H1 (cell line): ENCODE measurements at regions not wholly inside any gene's neighbourhood (a gene's known extent, or its start where the extent isn't known, plus 50 kb on each side); places are given as distances from the start of the nearest gene placed in this dataset.

Experiments
- CTCF ChIA-PET: fragments of 300-600 bp; sonication (Branson Sonifier 250); formaldehyde crosslinking; loops from one replicate; lab custom pipeline; 2021; ENCODE audit not compliant: partially characterized antibody; lab: Charles Lee
- POLR2A ChIA-PET: fragments of 300-600 bp; sonication (Branson Sonifier 250); formaldehyde crosslinking; loops from one replicate; lab custom pipeline; 2021; ENCODE audit warnings: inconsistent platforms; ENCODE audit not compliant: partially characterized antibody; lab: Charles Lee
- DNase-seq, 2 experiments: peaks; one replicate each; pipeline versions ENCODE4 v3.0.0 to v3.0.0-alpha.2; 2010 to 2022; ENCODE audit warnings: low spot score in 2 of 2, low read depth in 1 of 2, mixed read lengths in 1 of 2
- FAIRE-seq: peaks from 2 replicates; lab custom pipeline; 2011; peaks lifted over from hg19 to GRCh38; lab: Jason Lieb, UNC
- H2AFZ ChIP-seq: 2 replicates; pipeline ENCODE4 v1.8.1; 2012; ENCODE audit warnings: low read length, inconsistent platforms
- H2AK5ac ChIP-seq: 2 replicates; pipeline ENCODE4 v1.6.1; 2013; ENCODE audit warnings: low read depth, low read length
- H2BK120ac ChIP-seq: replicated peaks from 2 replicates; pipeline ENCODE3; 2013; ENCODE audit warnings: low read depth, low read length, inconsistent platforms
- H2BK12ac ChIP-seq: 2 replicates; pipeline ENCODE4 v1.6.1; 2013; ENCODE audit warnings: low read depth, low read length
- H2BK15ac ChIP-seq: 2 replicates; pipeline ENCODE4 v1.6.1; 2013; ENCODE audit warnings: low read length
- H2BK20ac ChIP-seq: 2 replicates; pipeline ENCODE4 v1.6.1; 2013; ENCODE audit warnings: low read length
- H2BK5ac ChIP-seq: 2 replicates; pipeline ENCODE4 v1.6.1; 2013; ENCODE audit warnings: low read depth, low read length
- H3K14ac ChIP-seq: 2 replicates; pipeline ENCODE4 v1.6.1; 2013; ENCODE audit warnings: inconsistent platforms; ENCODE audit not compliant: insufficient read length
- H3K18ac ChIP-seq: 2 replicates; pipeline ENCODE4 v1.6.1; 2013; ENCODE audit warnings: low read length; ENCODE audit errors: extremely low read depth
- H3K23ac ChIP-seq: 2 replicates; pipeline ENCODE4 v1.6.1; 2013; ENCODE audit warnings: inconsistent platforms; ENCODE audit not compliant: insufficient read length
- H3K23me2 ChIP-seq: 2 replicates; pipeline ENCODE4 v1.6.1; 2013; ENCODE audit warnings: low read depth, low read length
- H3K27ac ChIP-seq: 2 replicates; pipeline ENCODE4 v1.6.1; 2011; ENCODE audit warnings: low read depth, low read length, inconsistent platforms
- H3K27me3 ChIP-seq, 4 experiments: replicated peaks in 1 of 4; 1 replicate in 1 of 4; 2 replicates in 3 of 4; pipeline versions ENCODE4 v1.6.1 to v1.8.1; 2011 to 2013; ENCODE audit warnings: low read length in 3 of 4, mild to moderate bottlenecking in 3 of 4, inconsistent platforms in 2 of 4, mixed read lengths in 2 of 4, moderate library complexity in 1 of 4; ENCODE audit not compliant: control insufficient read depth in 3 of 4, insufficient read depth in 3 of 4; ENCODE audit errors: extremely low read depth in 1 of 4
- H3K36me3 ChIP-seq, 4 experiments: 2 replicates each; pipeline versions ENCODE4 v1.6.1 to v1.8.1; 2011 to 2013; ENCODE audit warnings: mild to moderate bottlenecking in 4 of 4, low read length in 3 of 4, moderate library complexity in 2 of 4, control low read depth in 1 of 4, inconsistent platforms in 1 of 4; ENCODE audit not compliant: insufficient read depth in 4 of 4, control insufficient read depth in 2 of 4
- H3K4ac ChIP-seq: replicated peaks from 2 replicates; pipeline ENCODE3; 2013; ENCODE audit warnings: low read length, low read depth, mixed read lengths, inconsistent platforms; ENCODE audit not compliant: insufficient read length
- H3K4me1 ChIP-seq, 4 experiments: replicated peaks in 1 of 4; 1 replicate in 1 of 4; 2 replicates in 3 of 4; pipeline versions ENCODE4 v1.6.1 to v1.8.1; 2011 to 2013; ENCODE audit warnings: low read length in 3 of 4, inconsistent platforms in 2 of 4, mixed read lengths in 1 of 4; ENCODE audit not compliant: insufficient read depth in 4 of 4, control insufficient read depth in 3 of 4
- H3K4me2 ChIP-seq, 2 experiments: 2 replicates each; pipeline versions ENCODE4 v1.6.1 to v1.8.1; 2011 to 2013; ENCODE audit warnings: low read depth in 2 of 2, low read length in 2 of 2, control low read depth in 1 of 2, inconsistent platforms in 1 of 2, mild to moderate bottlenecking in 1 of 2; ENCODE audit not compliant: insufficient read depth in 1 of 2
- H3K4me3 ChIP-seq, 4 experiments: fragments of 200-600, 300-600 bp in 1 of 4; sonication (generic), shearing (Covaris generic), sonication (Bioruptor Twin) in 1 of 4; 2 replicates each; pipeline versions ENCODE4 v1.5.1 to v1.8.1; 2011 to 2016; ENCODE audit warnings: low read length in 4 of 4, low read depth in 3 of 4, control low read depth in 2 of 4, inconsistent platforms in 2 of 4, mild to moderate bottlenecking in 2 of 4, mixed read lengths in 1 of 4, moderate library complexity in 1 of 4; ENCODE audit not compliant: insufficient read depth in 2 of 4; ENCODE audit errors: extremely low read depth in 1 of 4
- H3K56ac ChIP-seq: replicated peaks from 2 replicates; pipeline ENCODE3; 2013; ENCODE audit warnings: low read depth, mild to moderate bottlenecking, mixed read lengths, low read length, inconsistent platforms; ENCODE audit not compliant: insufficient read length
- H3K79me1 ChIP-seq: 2 replicates; pipeline ENCODE4 v1.6.1; 2013; ENCODE audit warnings: low read depth, low read length, control low read depth
- H3K79me2 ChIP-seq, 2 experiments: 2 replicates each; pipeline versions ENCODE4 v1.6.1 to v1.8.1; 2012 to 2013; ENCODE audit warnings: low read length in 2 of 2, mild to moderate bottlenecking in 2 of 2, inconsistent platforms in 1 of 2; ENCODE audit not compliant: insufficient read depth in 2 of 2, control insufficient read depth in 1 of 2
- H3K9ac ChIP-seq, 4 experiments: replicated peaks in 1 of 4; 1 replicate in 1 of 4; 2 replicates in 3 of 4; pipeline versions ENCODE4 v1.6.1 to v1.8.1; 2011 to 2013; ENCODE audit warnings: low read depth in 3 of 4, low read length in 3 of 4, control low read depth in 2 of 4, mild to moderate bottlenecking in 2 of 4, moderate library complexity in 2 of 4, inconsistent platforms in 1 of 4; ENCODE audit errors: extremely low read depth in 1 of 4
- H3K9me3 ChIP-seq, 2 experiments: 2 replicates each; pipeline versions ENCODE4 v1.6.1 to v1.8.1; 2012 to 2013; ENCODE audit warnings: mild to moderate bottlenecking in 2 of 2, moderate library complexity in 2 of 2, control low read depth in 1 of 2, inconsistent platforms in 1 of 2, low read depth in 1 of 2, low read length in 1 of 2, mixed read lengths in 1 of 2; ENCODE audit not compliant: insufficient read depth in 2 of 2
- H4K20me1 ChIP-seq, 2 experiments: replicated peaks in 1 of 2; 2 replicates each; pipeline versions ENCODE3 to v1.8.1; 2011 to 2013; ENCODE audit warnings: inconsistent platforms in 2 of 2, low read length in 2 of 2, mild to moderate bottlenecking in 1 of 2; ENCODE audit not compliant: insufficient read depth in 2 of 2, control insufficient read depth in 1 of 2
- H4K5ac ChIP-seq: 2 replicates; pipeline ENCODE4 v1.6.1; 2013; ENCODE audit warnings: low read length, low read depth, mixed read lengths, inconsistent platforms; ENCODE audit not compliant: insufficient read length
- H4K8ac ChIP-seq: 2 replicates; pipeline ENCODE4 v1.8.0; 2013; ENCODE audit warnings: mild to moderate bottlenecking, moderate library complexity, low read length, inconsistent platforms; ENCODE audit not compliant: insufficient read depth; ENCODE audit errors: extremely low read depth
- H4K91ac ChIP-seq: replicated peaks from 2 replicates; pipeline ENCODE3; 2013; ENCODE audit warnings: low read length, mixed read lengths, inconsistent platforms; ENCODE audit not compliant: insufficient read length
- CHD1 ChIP-seq: IDR thresholded peaks from 2 replicates; pipeline ENCODE4 v1.6.1; 2012; ENCODE audit warnings: low read depth, low read length, improper control_type of control experiment
- KDM4A ChIP-seq: IDR thresholded peaks from one replicate; pipeline ENCODE4 v1.7.1; 2012; ENCODE audit warnings: low read depth, mild to moderate bottlenecking, moderate library complexity, low read length, inconsistent platforms; ENCODE audit not compliant: severe bottlenecking
- NRF1 ChIP-seq: IDR thresholded peaks from 2 replicates; pipeline ENCODE4 v1.6.1; 2011; ENCODE audit warnings: mild to moderate bottlenecking, low read depth, low read length, improper control_type of control experiment
- RFX5 ChIP-seq: IDR thresholded peaks from 2 replicates; pipeline ENCODE4 v1.6.1; 2011; ENCODE audit warnings: low read depth, low read length, improper control_type of control experiment, borderline replicate concordance
- TEAD4 ChIP-seq: IDR thresholded peaks from 2 replicates; pipeline ENCODE4 v1.6.1; 2012; ENCODE audit warnings: low read depth, low read length, inconsistent platforms, mixed read lengths
- WGBS, 2 experiments: shearing (Covaris generic) in 1 of 2; methylation state at CpG; one replicate each; pipeline versions ENCODE4 v1.1.6 to v1.1.7; 2013 to 2015; ENCODE audit warnings: low lambda C conversion rate in 2 of 2, mixed read lengths in 2 of 2, inconsistent platforms in 1 of 2, low coverage in 1 of 2, missing lambda C conversion rate in 1 of 2; ENCODE audit not compliant: insufficient replicate concordance in 2 of 2, insufficient coverage in 1 of 2, insufficient read length in 1 of 2; ENCODE audit errors: extremely low coverage in 1 of 2, missing lambda C conversion rate in 1 of 2; 5-methylcytosine and 5-hydroxymethylcytosine counted together

- H3K18ac ChIP-seq = no peak overlapping the region
- no peak overlapping the region for H4K5ac ChIP-seq
- H3K56ac ChIP-seq = no peak overlapping the region
- no peak overlapping the region for H2AFZ ChIP-seq
- H3K23ac ChIP-seq = no peak overlapping the region
- no peak overlapping the region for H4K91ac ChIP-seq
- DNase-seq (no peak), FAIRE-seq (no peak)
- no peak overlapping the region for H2AK5ac ChIP-seq
- H3K4me2 ChIP-seq = no peak overlapping the region
- no peak overlapping the region for H2BK120ac ChIP-seq
- H3K9ac ChIP-seq = no peak overlapping the region
- H3K14ac ChIP-seq = no peak overlapping the region
- H4K8ac ChIP-seq = no peak overlapping the region
- no peaks in the 10 kb centered on the region for H3K79me2 ChIP-seq
- H3K9me3 ChIP-seq = no peaks in the 10 kb centered on the region
- no peak overlapping the region for H2BK12ac ChIP-seq
- POLR2A ChIA-PET = interaction anchor here (0.7 kb wide), 1 partner anchor 256 kb away, joined by 3 read pairs; no protein-coding TSS in a partner anchor
- H2BK5ac ChIP-seq = no peak overlapping the region
- CTCF ChIA-PET = interaction anchor here (0.6 to 1.4 kb wide), 9 partner anchors 16 to 494 kb away, joined by 3 to 5 read pairs (median 3); no protein-coding TSS in a partner anchor
- H3K4me3 ChIP-seq = no peak overlapping the region
- no peaks in the 10 kb centered on the region for H3K79me1 ChIP-seq
- no peak overlapping the region for H2BK20ac ChIP-seq
- H3K23me2 ChIP-seq = no peaks in the 10 kb centered on the region
- no peak overlapping the region for H3K27ac ChIP-seq
- no peaks in the 10 kb centered on the region; a peak in 1 of 7 replicates for H3K27me3 ChIP-seq
- H3K36me3 ChIP-seq = no peaks in the 10 kb centered on the region
- H4K20me1 ChIP-seq = no peaks in the 10 kb centered on the region
- peaks cover 0 to 3% (median 0%) of the 10 kb centered on the region in 4 experiments; a peak in 1 of 7 replicates for H3K4me1 ChIP-seq
- WGBS, 2 experiments = 94% methylated on average over 4 of the region's 4 CpGs; no CpG with 5 or more reads in 1 of the 2 experiments
- peak overlapping the region; percentile 50; the same call in 1 of the 2 replicates for H2BK15ac ChIP-seq
- H3K4ac ChIP-seq = no peak overlapping the region
- TF ChIP-seq CHD1 (no peak), KDM4A (no peak), TEAD4 (no peak), NRF1 (no peak), RFX5 (no peak)
These were observed 113.4 kb upstream of the RAB4A start for GRCh38 chr1:229157480-229157879.
